NCI-H1436 (cell line): ENCODE measurements at regions not wholly inside any gene's neighbourhood (a gene's known extent, or its start where the extent isn't known, plus 50 kb on each side); places are given as distances from the start of the nearest gene placed in this dataset.

Source experiments
- DNase-seq: peaks from one replicate; lab custom pipeline; 2025; lab: John Stamatoyannopoulos, UW

DNA sequence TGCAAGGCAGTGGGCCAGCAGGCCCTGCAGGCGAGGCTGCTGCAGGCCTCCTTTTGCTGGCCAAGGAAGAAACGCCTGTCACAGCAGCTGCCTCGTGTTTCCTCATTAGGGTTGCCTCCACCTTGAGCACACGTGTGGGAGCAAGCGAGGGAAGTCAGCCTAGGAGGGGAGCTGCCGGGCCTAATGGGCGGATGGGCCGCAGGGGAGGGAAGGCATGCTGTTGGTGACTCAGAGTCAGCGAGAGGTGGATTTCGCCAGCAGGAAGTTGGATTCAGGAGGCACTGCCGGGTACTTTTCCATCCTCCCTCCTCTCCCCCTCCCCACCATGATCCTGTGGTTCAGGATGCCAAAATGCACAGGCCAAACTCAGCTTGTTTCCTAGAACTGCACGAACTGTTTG lies 498.7 kb downstream of the METTL15 start:
- no peak for DNase-seq

DNA sequence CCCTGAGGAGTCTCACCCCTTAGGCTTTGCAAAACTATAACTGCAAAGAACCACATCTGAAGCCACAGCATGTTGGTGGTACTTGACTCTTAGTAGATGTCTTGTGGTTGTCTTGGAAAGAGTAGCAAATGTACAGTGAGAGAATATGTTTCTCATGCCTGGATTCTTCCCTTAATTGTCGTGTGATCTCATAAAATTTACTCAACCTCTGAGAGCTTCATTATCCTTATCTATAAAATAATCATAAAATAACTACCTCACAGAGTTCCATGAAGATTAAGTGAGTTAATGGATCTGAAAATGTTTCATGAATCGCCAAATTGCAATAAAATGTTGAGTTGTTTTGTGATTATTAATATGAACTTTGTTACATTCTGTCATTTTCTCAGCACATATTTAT lies 491.5 kb downstream of the METTL15 start:
- DNase-seq, result no peak

DNA sequence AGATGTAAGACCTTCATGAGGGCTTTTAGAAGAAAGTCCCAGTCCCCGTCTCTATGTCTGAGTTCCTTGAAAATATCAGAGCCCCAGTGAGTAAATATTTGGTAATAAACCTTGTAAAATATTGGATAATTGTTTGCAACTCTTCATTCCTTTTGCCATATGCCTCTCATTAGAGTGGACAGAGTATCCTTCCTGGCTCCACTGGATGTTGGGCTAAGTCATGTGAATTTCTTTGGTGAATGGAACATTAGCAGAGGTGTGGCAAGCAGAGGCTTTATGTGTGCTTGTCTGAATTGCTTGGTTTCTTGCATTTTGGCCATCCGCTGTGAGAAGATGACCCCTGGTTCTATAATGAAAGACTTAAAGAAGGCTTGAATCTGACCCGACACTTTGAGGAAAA lies 490.3 kb downstream of the METTL15 start:
- no peak for DNase-seq

GRCh38 chr11:28596816-28597215 lies 488.6 kb downstream of the METTL15 start:
- no peak for DNase-seq

GRCh38 chr11:28592141-28592540 lies 484.0 kb downstream of the METTL15 start:
- DNase-seq, result no peak

GRCh38 chr11:28584992-28585391 lies 476.8 kb downstream of the METTL15 start:
- DNase-seq, result no peak

GRCh38 chr11:28582506-28582905 lies 474.3 kb downstream of the METTL15 start:
- no peak for DNase-seq

DNA sequence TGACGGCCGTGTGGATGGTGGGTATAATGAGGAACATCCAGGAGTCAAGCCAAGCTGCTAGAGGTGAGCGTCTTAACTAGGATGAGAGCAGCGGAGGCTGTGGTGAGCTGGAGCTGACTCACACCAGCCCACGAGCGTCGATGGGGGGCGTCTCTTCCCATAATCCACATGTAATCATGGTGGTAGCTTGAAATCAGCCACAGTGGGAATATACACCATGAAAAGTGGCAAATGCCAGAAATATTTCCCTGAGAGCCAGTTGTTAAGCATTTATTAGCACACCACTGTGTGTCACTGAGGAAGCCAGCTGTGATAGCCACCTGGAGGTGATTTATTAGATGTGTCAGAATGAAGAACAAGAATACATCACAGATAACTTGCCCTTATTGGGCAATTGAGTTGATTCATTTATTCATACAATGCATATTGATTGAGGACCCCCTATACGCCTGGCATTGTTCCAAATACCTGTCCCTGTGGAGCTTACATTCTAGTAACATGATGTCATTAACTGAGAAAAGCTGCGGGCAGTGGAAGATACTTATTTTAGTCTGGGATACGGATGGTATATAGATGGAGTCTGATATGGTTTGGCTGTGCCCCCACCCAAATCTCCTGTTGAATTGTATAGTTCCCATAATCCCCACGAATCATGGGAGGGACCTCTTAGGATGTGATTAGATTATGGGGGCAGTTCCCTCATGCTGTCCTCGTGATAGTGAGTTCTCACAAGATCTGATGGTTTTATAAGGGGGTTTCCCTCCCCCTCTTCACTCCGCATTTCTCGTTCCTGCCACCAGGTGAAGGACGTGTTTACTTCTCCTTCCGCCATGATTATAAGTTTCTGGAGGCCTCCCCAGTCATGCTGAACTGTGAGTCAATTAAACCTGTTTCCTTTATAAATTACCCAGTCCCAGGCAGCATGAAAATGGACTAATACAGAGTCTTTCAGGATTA lies 473.4 kb downstream of the METTL15 start:
- no peak for DNase-seq

GRCh38 chr11:28571371-28571770 lies 463.2 kb downstream of the METTL15 start:
- no peak for DNase-seq

DNA sequence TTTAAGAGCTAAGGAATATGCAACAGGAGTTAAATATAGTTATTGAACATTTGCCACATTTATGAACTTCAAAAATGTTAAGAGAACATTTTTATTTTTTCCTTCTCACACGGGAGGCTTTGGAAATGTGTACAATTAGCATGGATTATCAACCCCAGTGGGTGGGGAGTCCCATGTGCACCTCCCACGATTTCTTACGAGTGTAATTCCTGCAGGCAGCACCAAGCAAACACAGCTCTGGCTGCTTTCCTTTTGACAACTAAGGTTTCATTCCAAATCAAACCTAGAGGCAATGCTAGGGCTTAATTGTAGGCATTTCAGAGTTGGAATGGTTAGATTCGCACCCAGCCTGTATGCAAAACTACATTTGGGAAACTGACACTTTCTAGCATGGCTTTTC lies 460.9 kb downstream of the METTL15 start:
- DNase-seq, result no peak

DNA sequence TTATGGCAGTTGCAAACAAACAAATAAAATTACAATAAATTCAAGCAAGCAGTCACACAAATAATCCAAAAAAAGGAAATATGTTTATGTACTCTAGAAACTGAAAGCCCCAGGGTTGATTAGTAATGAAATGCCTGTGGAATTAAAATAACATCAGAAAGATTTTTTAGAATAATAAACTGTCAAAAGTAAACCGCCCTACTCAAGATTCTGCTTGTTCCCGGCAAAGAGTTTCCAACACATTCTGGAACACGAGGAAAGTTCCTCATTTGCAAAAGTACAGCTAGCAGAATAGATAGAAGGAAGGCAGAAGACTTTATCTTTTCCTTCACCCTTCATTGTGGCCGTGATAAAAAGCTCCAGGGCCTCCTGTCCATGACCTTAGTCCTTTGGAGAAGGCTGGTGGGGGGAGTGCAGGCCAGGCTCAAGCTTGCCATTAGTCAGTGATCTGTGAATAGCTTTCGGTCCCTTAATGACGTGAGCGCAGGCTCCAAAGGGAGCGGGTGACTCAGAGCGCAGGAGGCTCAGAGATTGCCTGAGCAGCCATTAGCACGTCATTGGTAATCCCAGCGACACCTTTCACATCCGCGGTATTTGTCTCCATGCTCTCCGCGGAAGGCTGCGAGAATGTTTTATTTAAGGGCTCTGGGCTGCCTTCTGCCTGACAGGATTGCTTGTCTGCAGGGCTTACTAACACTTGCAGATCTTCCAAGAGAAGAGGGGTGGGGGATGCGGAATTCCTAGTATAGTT lies 458.3 kb downstream of the METTL15 start:
- no peak for DNase-seq

- DNase-seq, result no peak
Measured at GRCh38 chr11:28559492-28559891, 451.3 kb downstream of the METTL15 start.

- DNase-seq, result no peak
Measured at GRCh38 chr11:28547321-28547741, 439.1 kb downstream of the METTL15 start.

DNA sequence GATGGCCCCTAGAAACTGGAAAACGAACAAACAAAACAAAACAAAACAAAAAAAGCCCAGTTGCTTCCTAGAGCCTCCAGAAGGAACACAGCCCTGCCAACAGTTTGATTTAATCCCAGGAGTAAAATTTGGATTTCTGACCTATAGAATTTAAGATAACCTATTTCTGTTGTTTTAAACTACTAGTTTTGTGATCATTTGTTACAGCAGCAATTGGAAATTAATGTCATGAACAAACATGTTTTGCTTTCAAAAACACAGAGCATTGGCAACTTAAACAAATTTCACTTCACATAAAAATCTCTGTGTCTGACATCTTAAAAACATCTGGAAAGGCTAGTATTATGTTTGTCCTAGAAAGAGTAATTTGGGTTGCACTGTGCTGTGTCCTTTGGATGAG lies 437.3 kb downstream of the METTL15 start:
- DNase-seq, result no peak

DNA sequence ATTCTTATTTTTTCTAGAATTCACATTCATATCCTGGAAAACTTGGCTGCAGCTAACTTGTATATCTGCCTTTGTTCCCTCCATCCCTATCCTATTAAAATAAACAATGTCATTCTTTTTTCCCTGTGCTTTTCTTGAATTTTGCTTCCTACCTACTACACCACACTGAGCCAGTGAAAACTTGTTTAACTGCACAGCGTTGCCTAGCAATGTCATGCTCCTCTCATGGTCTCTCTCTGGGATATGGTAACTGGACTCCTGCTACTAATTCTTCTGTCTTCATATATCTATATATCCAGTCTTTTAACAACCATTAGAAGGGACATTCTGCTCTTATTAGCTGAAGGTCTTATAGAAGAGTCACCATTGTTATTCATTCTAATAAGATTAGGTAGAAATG lies 434.4 kb downstream of the METTL15 start:
- DNase-seq, result no peak

GRCh38 chr11:28539239-28540030 lies 431.2 kb downstream of the METTL15 start:
- no peak for DNase-seq

DNA sequence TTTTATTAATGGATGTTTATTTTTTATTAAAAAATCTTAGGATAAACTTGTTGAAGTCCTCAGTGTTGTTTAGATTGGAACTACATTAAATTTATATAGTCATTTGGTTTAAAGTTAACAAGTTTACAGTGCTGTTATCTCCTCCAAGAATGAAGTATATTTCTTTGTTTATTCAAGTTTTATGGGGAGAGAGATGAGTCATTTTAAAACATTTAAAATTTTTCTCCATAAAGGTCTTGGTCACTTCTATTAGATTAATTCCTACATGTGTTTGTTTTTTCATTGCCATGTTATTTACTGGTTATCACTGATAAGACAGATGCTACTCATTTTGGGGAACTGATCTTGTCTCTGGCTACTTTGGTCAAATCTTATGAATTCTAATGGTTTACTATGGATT lies 429.6 kb downstream of the METTL15 start:
- no peak for DNase-seq

GRCh38 chr11:28536504-28537267 lies 428.5 kb downstream of the METTL15 start:
- no peak for DNase-seq

- DNase-seq, result no peak
Measured at GRCh38 chr11:28535677-28536076, 427.5 kb downstream of the METTL15 start.

DNA sequence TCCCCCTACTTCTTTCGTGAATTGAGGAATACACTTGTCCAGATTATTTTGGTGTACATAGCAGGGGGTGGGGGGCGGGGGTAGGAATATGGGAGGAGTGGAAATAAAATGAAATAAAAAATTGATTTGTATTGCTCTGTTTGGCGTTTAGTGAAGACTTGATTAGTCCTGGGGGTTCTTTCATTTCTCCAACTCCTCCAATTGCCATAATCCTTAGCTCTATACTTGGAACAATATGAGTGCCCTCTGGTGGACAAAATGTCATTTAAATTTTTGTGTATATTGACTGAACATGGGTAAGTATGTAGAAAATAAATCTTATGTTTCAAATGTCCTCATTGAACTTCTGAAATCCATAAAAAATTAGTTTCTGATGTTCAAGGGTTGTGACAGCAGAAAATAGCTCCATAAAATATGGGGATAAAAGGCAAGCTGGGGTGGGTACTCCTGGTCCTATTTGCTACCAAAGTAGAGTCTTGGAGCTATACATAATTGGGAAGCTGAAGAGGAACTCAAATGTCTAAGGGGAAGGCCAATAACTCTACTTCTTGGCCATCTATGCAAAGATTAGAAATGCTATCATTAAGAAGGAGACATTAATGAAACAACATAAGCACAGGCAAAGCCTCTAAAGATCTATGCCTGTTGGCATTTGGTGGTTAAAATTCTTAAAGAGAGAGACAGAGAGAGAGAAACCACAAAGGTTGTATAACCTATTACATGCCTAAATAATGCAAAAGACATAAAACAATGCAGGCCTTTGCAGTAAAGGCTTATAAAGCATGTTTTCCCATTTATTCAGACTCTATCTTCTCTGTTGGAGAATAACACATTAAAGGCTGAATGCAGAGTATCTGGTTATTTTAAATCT lies 421.6 kb downstream of the METTL15 start:
- no peak for DNase-seq

GRCh38 chr11:28529046-28529445 lies 420.9 kb downstream of the METTL15 start:
- DNase-seq, result no peak
